K562 (cell line): ENCODE measurements at regions not wholly inside any gene's neighbourhood (a gene's known extent, or its start where the extent isn't known, plus 50 kb on each side); places are given as distances from the start of the nearest gene placed in this dataset.

Source experiments
- ATAC-seq: fragments of 200-7000 bp; cut with Tn5 transposase; 3 replicates; pipeline ENCODE4 v1.9.1; 2020; ENCODE audit warnings: moderate library complexity
- BruUV-seq: library from RNA; stranded (reverse); fragments of 400-500 nt; replicated peaks from 2 replicates; lab custom pipeline; 2021; lab: Mats Ljungman, UMichigan
- CTCF ChIA-PET: fragments of 300-600 bp; formaldehyde crosslinking; extraction: SDS; loops from one replicate; lab custom pipeline; 2021; ENCODE audit warnings: low intra/inter-chr PET ratio; lab: Yijun Ruan, JAX
- POLR2A ChIA-PET: fragments of 300-600, 350-650 bp; sonication (Branson Sonifier 250); formaldehyde crosslinking; extraction: SDS; loops from one replicate; lab custom pipeline; 2021; ENCODE audit warnings: antibody characterized with exemption, inconsistent platforms; lab: Yijun Ruan, JAX
- DNase-seq, 4 experiments: peaks; one replicate each; pipeline versions ENCODE4 v3.0.0 to v3.0.0-alpha.2; 2011 to 2018; ENCODE audit warnings: low spot score in 3 of 4, mixed read lengths in 3 of 4; ENCODE audit errors: extremely low read depth in 1 of 4
- FAIRE-seq: peaks from 2 replicates; lab custom pipeline; 2011; peaks lifted over from hg19 to GRCh38; lab: Jason Lieb, UNC
- H2AFZ ChIP-seq: 2 replicates; pipeline ENCODE4 v1.6.0; 2011; ENCODE audit warnings: low read depth, low read length, control low read depth, inconsistent platforms
- H3K27ac ChIP-seq: fragments of 200-600 bp; 3 replicates; pipeline ENCODE4 v1.8.0; 2011; ENCODE audit warnings: low read depth, mild to moderate bottlenecking, control low read depth, inconsistent platforms, low read length, moderate library complexity, mixed read lengths; ENCODE audit errors: extremely low read depth
- H3K27me3 ChIP-seq, 2 experiments: fragments of 300-600 bp in 1 of 2; 2 replicates in 1 of 2; 3 replicates in 1 of 2; pipeline versions ENCODE4 v1.6.0 to v1.8.0; 2011; ENCODE audit warnings: inconsistent platforms in 2 of 2, low read length in 2 of 2, mild to moderate bottlenecking in 1 of 2, mixed read lengths in 1 of 2, moderate library complexity in 1 of 2; ENCODE audit not compliant: control insufficient read depth in 2 of 2, insufficient read depth in 2 of 2
- H3K36me3 ChIP-seq: fragments of 300-600 bp; 3 replicates; pipeline ENCODE4 v1.8.0; 2011; ENCODE audit warnings: mild to moderate bottlenecking, low read length, inconsistent platforms; ENCODE audit not compliant: control insufficient read depth, insufficient read depth
- H3K4me1 ChIP-seq, 2 experiments: fragments of 200-600 bp in 1 of 2; replicated peaks in 1 of 2; 2 replicates in 1 of 2; 3 replicates in 1 of 2; pipeline versions ENCODE4 v1.5.1 to v1.8.0; 2011; ENCODE audit warnings: inconsistent platforms in 2 of 2, low read length in 2 of 2, mild to moderate bottlenecking in 1 of 2, mixed read lengths in 1 of 2, moderate library complexity in 1 of 2; ENCODE audit not compliant: control insufficient read depth in 2 of 2, insufficient read depth in 2 of 2
- H3K4me2 ChIP-seq: 2 replicates; pipeline ENCODE4 v1.6.1; 2011; ENCODE audit warnings: low read length, control low read depth, inconsistent platforms, mixed read lengths; ENCODE audit not compliant: insufficient read depth
- H3K4me3 ChIP-seq: fragments of 200-600 bp; sonication (generic), shearing (Covaris generic); 2 replicates; pipeline ENCODE4 v1.5.1; 2016; ENCODE audit warnings: control low read depth, inconsistent platforms
- H3K79me2 ChIP-seq: fragments of 200-600 bp; 3 replicates; pipeline ENCODE4 v1.8.0; 2011; ENCODE audit warnings: low read length, inconsistent platforms; ENCODE audit not compliant: control insufficient read depth, insufficient read depth
- H3K9ac ChIP-seq, 2 experiments: 2 replicates each; pipeline versions ENCODE4 v1.6.0 to v1.6.1; 2011; ENCODE audit warnings: low read depth in 2 of 2, low read length in 2 of 2, control low read depth in 1 of 2, inconsistent platforms in 1 of 2, mild to moderate bottlenecking in 1 of 2, mixed read lengths in 1 of 2; ENCODE audit not compliant: insufficient read depth in 1 of 2
- H3K9me1 ChIP-seq: one replicate; pipeline ENCODE4 v1.6.0; 2011; ENCODE audit warnings: inconsistent platforms, mild to moderate bottlenecking, low read length, moderate library complexity; ENCODE audit not compliant: control insufficient read depth, insufficient read depth
- H3K9me3 ChIP-seq: replicated peaks from 2 replicates; pipeline ENCODE4 v1.5.1; 2011; ENCODE audit warnings: low read depth, low read length, inconsistent platforms; ENCODE audit not compliant: control insufficient read depth, insufficient read depth
- H4K20me1 ChIP-seq: replicated peaks from 2 replicates; pipeline ENCODE4 v1.6.1; 2011; ENCODE audit warnings: low read length, inconsistent platforms, mixed read lengths; ENCODE audit not compliant: control insufficient read depth, insufficient read depth
- BRF1 ChIP-seq: IDR thresholded peaks from 3 replicates; pipeline ENCODE4 v1.6.1; 2011; ENCODE audit warnings: borderline replicate concordance, mild to moderate bottlenecking; ENCODE audit not compliant: insufficient read length; ENCODE audit errors: extremely low read depth
- EWSR1 ChIP-seq: fragments of 450-650 bp; IDR thresholded peaks from 2 replicates; pipeline ENCODE4 v1.6.1; 2018; ENCODE audit warnings: borderline replicate concordance, mild to moderate bottlenecking, low read depth, moderate library complexity; ENCODE audit not compliant: partially characterized antibody
- GABPB1 ChIP-seq: sonication (generic); formaldehyde crosslinking; IDR thresholded peaks from 2 replicates; pipeline ENCODE4 v1.8.0; 2022; ENCODE audit warnings: mild to moderate bottlenecking, missing genetic modification reagents
- HOXB6 ChIP-seq: fragments of 250-450 bp; sonication (Bioruptor Pico); IDR thresholded peaks from 2 replicates; pipeline ENCODE4 v1.5.1; 2022; ENCODE audit warnings: mild to moderate bottlenecking, borderline replicate concordance
- MED1 ChIP-seq: sonication (generic); formaldehyde crosslinking; IDR thresholded peaks from 2 replicates; pipeline ENCODE4 v1.8.1; 2023; ENCODE audit warnings: missing genetic modification reagents, borderline replicate concordance
- MTA2 ChIP-seq: fragments of 450-650 bp; IDR thresholded peaks from 2 replicates; pipeline ENCODE4 v1.6.1; 2016; ENCODE audit warnings: low read depth
- NFYB ChIP-seq: IDR thresholded peaks from 2 replicates; pipeline ENCODE4 v1.6.1; 2011; ENCODE audit warnings: mild to moderate bottlenecking, moderate library complexity; ENCODE audit not compliant: insufficient read length; ENCODE audit errors: extremely low read depth
- ZFP30 ChIP-seq: fragments of 250-450 bp; sonication (Bioruptor Pico); IDR thresholded peaks from 2 replicates; pipeline ENCODE4 v1.8.0; 2022; ENCODE audit warnings: moderate library complexity, mild to moderate bottlenecking, inconsistent platforms, borderline replicate concordance
- WGBS: fragments of 100-300 bp; shearing (Covaris generic); methylation state at CpG from one replicate; pipeline ENCODE4 v1.1.6; 2016; ENCODE audit warnings: low coverage, mixed read lengths; ENCODE audit not compliant: insufficient coverage; ENCODE audit errors: missing lambda C conversion rate; 5-methylcytosine and 5-hydroxymethylcytosine counted together
- in situ Hi-C: fragments of 300-500 bp; cut with MboI; formaldehyde crosslinking; loops from 4 replicates; pipeline ENCODE4 v1.15.0; 2018; ENCODE audit warnings: inconsistent platforms, mixed read lengths
- intact Hi-C: fragments of 100-400 bp; cut with micrococcal nuclease; formaldehyde crosslinking; loops from 2 replicates; pipeline ENCODE4 v1.14.2; 2022
- TF ChIP-seq, protein P1 (sequence below): sonication (generic); formaldehyde crosslinking; IDR thresholded peaks from 2 replicates; pipeline ENCODE4 v1.4.0; 2020; ENCODE audit warnings: mild to moderate bottlenecking, missing genetic modification reagents
- TF ChIP-seq, protein P2 (sequence below): fragments of 450-650 bp; formaldehyde crosslinking; IDR thresholded peaks from 2 replicates; pipeline ENCODE4 v1.4.0; 2020; ENCODE audit warnings: mild to moderate bottlenecking, moderate library complexity
- TF ChIP-seq, protein P3 (sequence below): sonication (generic); formaldehyde crosslinking; IDR thresholded peaks from 2 replicates; pipeline ENCODE4 v1.8.1; 2023; ENCODE audit warnings: mild to moderate bottlenecking, missing genetic modification reagents

DNA sequence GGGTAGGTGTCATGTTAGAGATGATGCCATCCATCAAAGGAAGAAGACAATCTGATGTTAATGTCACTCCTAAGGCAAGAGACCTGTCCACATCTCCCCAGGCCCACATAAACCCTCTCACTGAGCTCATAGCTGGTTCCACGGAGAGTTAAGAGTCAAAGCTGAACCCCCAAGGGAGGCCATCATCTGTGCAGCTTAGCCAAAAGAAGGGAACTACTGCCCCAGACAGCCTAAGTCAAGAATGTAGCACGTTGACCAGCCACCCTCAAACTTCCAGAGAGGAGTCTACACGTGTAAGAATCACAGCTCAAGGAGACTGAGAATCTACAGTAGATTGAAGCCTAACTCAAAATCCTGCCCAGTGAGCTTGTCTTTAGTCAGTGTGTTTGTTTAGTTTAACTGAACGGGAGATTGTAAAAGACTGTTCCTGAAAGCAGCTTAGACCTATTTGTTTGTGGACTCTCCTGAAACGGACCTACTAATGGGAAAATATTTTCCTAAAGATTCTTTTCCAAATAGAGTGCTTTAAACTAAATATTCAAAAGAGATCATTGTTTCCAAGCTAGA lies 192.7 kb upstream of the NFE2L3 start (continued):
- TF ChIP-seq, protein P1, sequence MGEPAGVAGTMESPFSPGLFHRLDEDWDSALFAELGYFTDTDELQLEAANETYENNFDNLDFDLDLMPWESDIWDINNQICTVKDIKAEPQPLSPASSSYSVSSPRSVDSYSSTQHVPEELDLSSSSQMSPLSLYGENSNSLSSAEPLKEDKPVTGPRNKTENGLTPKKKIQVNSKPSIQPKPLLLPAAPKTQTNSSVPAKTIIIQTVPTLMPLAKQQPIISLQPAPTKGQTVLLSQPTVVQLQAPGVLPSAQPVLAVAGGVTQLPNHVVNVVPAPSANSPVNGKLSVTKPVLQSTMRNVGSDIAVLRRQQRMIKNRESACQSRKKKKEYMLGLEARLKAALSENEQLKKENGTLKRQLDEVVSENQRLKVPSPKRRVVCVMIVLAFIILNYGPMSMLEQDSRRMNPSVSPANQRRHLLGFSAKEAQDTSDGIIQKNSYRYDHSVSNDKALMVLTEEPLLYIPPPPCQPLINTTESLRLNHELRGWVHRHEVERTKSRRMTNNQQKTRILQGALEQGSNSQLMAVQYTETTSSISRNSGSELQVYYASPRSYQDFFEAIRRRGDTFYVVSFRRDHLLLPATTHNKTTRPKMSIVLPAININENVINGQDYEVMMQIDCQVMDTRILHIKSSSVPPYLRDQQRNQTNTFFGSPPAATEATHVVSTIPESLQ (CRISPR knock-in tag), result no peak
- TF ChIP-seq, protein P2, sequence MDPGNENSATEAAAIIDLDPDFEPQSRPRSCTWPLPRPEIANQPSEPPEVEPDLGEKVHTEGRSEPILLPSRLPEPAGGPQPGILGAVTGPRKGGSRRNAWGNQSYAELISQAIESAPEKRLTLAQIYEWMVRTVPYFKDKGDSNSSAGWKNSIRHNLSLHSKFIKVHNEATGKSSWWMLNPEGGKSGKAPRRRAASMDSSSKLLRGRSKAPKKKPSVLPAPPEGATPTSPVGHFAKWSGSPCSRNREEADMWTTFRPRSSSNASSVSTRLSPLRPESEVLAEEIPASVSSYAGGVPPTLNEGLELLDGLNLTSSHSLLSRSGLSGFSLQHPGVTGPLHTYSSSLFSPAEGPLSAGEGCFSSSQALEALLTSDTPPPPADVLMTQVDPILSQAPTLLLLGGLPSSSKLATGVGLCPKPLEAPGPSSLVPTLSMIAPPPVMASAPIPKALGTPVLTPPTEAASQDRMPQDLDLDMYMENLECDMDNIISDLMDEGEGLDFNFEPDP (CRISPR knock-in tag), result no peak
- no peak for TF ChIP-seq EWSR1

DNA sequence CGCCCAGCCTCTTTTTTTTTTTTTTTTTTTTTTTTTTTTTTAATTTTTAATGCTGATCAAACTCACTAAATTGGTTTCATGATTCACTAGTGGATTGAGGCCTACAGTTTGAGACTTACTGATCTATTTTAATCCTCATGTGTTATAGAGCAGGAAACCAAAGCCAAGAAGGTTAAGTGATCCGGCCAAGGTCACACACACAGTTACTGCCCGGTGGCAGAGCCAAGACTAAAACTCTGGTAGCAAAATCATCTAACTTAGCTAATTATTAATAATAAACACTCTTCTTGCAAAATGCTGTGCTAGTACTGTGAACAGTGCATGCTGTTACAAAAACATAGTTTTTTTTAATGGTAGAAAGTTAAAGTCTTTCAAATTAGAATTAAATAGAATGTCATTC lies 188.3 kb upstream of the NFE2L3 start:
- H3K27ac ChIP-seq, result no peak overlapping the region
- FAIRE-seq, result no peak
- H4K20me1 ChIP-seq, result no peaks in the 10 kb centered on the region
- ChIA-PET POLR2A (no interaction called here), CTCF (no interaction called here)
- no TSS peak for BruUV-seq
- H3K4me1 ChIP-seq, result no peaks in the 10 kb centered on the region; a peak in 1 of 5 replicates
- in situ Hi-C loops, result no loop called here
- no peaks in the 10 kb centered on the region for H3K79me2 ChIP-seq
- H3K9me1 ChIP-seq, result no peaks in the 10 kb centered on the region
- DNase-seq, result no peak
- no peak overlapping the region for H3K4me2 ChIP-seq
- peaks cover 35 to 39% of the 10 kb centered on the region in 2 experiments for H3K27me3 ChIP-seq
- WGBS, result 10% methylated on average over 2 of the region's 3 CpGs
- H3K4me3 ChIP-seq, result no peak overlapping the region
- no peaks in the 10 kb centered on the region for H3K36me3 ChIP-seq
- H3K9ac ChIP-seq, result no peak overlapping the region
- intact Hi-C loops, result no loop called here
- no peak for ATAC-seq
- H3K9me3 ChIP-seq, result 0 out of 2 replicates have a peak, but pooled peaks cover 2% of the 10 kb centered on the region
- H2AFZ ChIP-seq, result no peak overlapping the region
- TF ChIP-seq, protein P3, sequence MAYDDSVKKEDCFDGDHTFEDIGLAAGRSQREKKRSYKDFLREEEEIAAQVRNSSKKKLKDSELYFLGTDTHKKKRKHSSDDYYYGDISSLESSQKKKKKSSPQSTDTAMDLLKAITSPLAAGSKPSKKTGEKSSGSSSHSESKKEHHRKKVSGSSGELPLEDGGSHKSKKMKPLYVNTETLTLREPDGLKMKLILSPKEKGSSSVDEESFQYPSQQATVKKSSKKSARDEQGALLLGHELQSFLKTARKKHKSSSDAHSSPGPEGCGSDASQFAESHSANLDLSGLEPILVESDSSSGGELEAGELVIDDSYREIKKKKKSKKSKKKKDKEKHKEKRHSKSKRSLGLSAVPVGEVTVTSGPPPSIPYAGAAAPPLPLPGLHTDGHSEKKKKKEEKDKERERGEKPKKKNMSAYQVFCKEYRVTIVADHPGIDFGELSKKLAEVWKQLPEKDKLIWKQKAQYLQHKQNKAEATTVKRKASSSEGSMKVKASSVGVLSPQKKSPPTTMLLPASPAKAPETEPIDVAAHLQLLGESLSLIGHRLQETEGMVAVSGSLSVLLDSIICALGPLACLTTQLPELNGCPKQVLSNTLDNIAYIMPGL, result no peak
- TF ChIP-seq BRF1, result no peak
- TF ChIP-seq ZFP30, result no peak
- TF ChIP-seq MTA2, result no peak
- no peak for TF ChIP-seq NFYB
- TF ChIP-seq HOXB6 (CRISPR knock-in tag), result no peak
- TF ChIP-seq GABPB1 (CRISPR knock-in tag), result no peak
- TF ChIP-seq, protein P1 (CRISPR knock-in tag), result no peak
- TF ChIP-seq MED1 (CRISPR knock-in tag), result no peak
